ENCODE measurements at regions not wholly inside any gene's neighbourhood (a gene's known extent, or its start where the extent isn't known, plus 50 kb on each side); places are given as distances from the start of the nearest gene placed in this dataset.
"Not testable (repeated sequence)": the region's sequence is repeated elsewhere in the genome, so short reads cannot be mapped to it uniquely, and the experiment has no call there.

- Histone ChIP-seq H3K27ac (no peak overlapping the region), H3K4me3 (no peak overlapping the region), H3K4me1 (no peaks in the 10 kb centered on the region), H3K36me3 (no peaks in the 10 kb centered on the region), H3K9me3 (no peaks in the 10 kb centered on the region), H3K27me3 (no peaks in the 10 kb centered on the region)
- intact Hi-C loops (cut with DNase I; ENCODE audit: low total_unique reads): no loop called here
- TF ChIP-seq POLR2A (IDR thresholded peaks at IDR 0.05): no peak
- TF ChIP-seq EP300 (IDR thresholded peaks at IDR 0.05): no peak
- no peak for TF ChIP-seq POLR2AphosphoS5 (IDR thresholded peaks at IDR 0.05)
- TF ChIP-seq CTCF (IDR thresholded peaks at IDR 0.05): no peak
- 71 to 82% (median 76%) methylated on average over 4 of the region's 4 CpGs for WGBS, 5 donors
- no peak for DNase-seq
Observed at GRCh38 chr17:70375813-70376770, 206.8 kb downstream of the KCNJ2 start.

- H3K4me3 ChIP-seq: no peak overlapping the region
- no peaks in the 10 kb centered on the region for H3K27me3 ChIP-seq
- no peaks in the 10 kb centered on the region for H3K4me1 ChIP-seq
- TF ChIP-seq POLR2AphosphoS5 (IDR thresholded peaks at IDR 0.05): no peak
- TF ChIP-seq CTCF (IDR thresholded peaks at IDR 0.05): no peak
- no peak for TF ChIP-seq EP300 (IDR thresholded peaks at IDR 0.05)
- TF ChIP-seq POLR2A (IDR thresholded peaks at IDR 0.05): no peak
- H3K27ac ChIP-seq: no peak overlapping the region
- 39 to 57% (median 55%) methylated on average over 4 of the region's 4 CpGs for WGBS, 5 donors
- intact Hi-C loops (cut with DNase I; ENCODE audit: low total_unique reads): no loop called here
- no peak for DNase-seq
- H3K9me3 ChIP-seq: no peaks in the 10 kb centered on the region
- H3K36me3 ChIP-seq: no peaks in the 10 kb centered on the region
Observed at GRCh38 chr17:70377654-70378053, 208.3 kb downstream of the KCNJ2 start.

GRCh38 chr17:70378076-70378475, 208.7 kb downstream of the KCNJ2 start:
- no peak overlapping the region for H3K27ac ChIP-seq
- no peaks in the 10 kb centered on the region for H3K36me3 ChIP-seq
- TF ChIP-seq EP300 (IDR thresholded peaks at IDR 0.05): no peak
- no peak for TF ChIP-seq POLR2AphosphoS5 (IDR thresholded peaks at IDR 0.05)
- no peak for TF ChIP-seq POLR2A (IDR thresholded peaks at IDR 0.05)
- no peak for TF ChIP-seq CTCF (IDR thresholded peaks at IDR 0.05)
- H3K27me3 ChIP-seq: no peaks in the 10 kb centered on the region
- no peak for DNase-seq
- H3K9me3 ChIP-seq: no peaks in the 10 kb centered on the region
- intact Hi-C loops (cut with DNase I; ENCODE audit: low total_unique reads): no loop called here
- H3K4me1 ChIP-seq: no peaks in the 10 kb centered on the region
- no peak overlapping the region for H3K4me3 ChIP-seq

GRCh38 chr17:70379945-70380344, 210.6 kb downstream of the KCNJ2 start:
- intact Hi-C loops (cut with DNase I; ENCODE audit: low total_unique reads): no loop called here
- Histone ChIP-seq H3K4me3 (no peak overlapping the region), H3K9me3 (no peaks in the 10 kb centered on the region), H3K4me1 (no peaks in the 10 kb centered on the region), H3K27ac (no peak overlapping the region), H3K27me3 (no peaks in the 10 kb centered on the region), H3K36me3 (no peaks in the 10 kb centered on the region)
- 75 to 92% (median 84%) methylated on average over 3 of the region's 3 CpGs for WGBS, 5 donors
- TF ChIP-seq POLR2A (IDR thresholded peaks at IDR 0.05) (no peak), POLR2AphosphoS5 (IDR thresholded peaks at IDR 0.05) (no peak), CTCF (IDR thresholded peaks at IDR 0.05) (no peak), EP300 (IDR thresholded peaks at IDR 0.05) (no peak)
- no peak for DNase-seq

GRCh38 chr17:70381916-70382315, 212.6 kb downstream of the KCNJ2 start:
- DNase-seq; H3K9me3 ChIP-seq; intact Hi-C loops (cut with DNase I; ENCODE audit: low total_unique reads); H3K4me3 ChIP-seq; H3K36me3 ChIP-seq; H3K4me1 ChIP-seq; H3K27ac ChIP-seq; H3K27me3 ChIP-seq: not testable (repeated sequence)
- WGBS, 5 donors: 96 to 97% (median 97%) methylated on average over 15 of the region's 15 CpGs

All from stomach (tissue), 8 donors.